Nephron progenitor cell (in vitro differentiated cells): ENCODE measurements at regions not wholly inside any gene's neighbourhood (a gene's known extent, or its start where the extent isn't known, plus 50 kb on each side); places are given as distances from the start of the nearest gene placed in this dataset.

Experiments used
- DNase-seq: peaks from one replicate; pipeline ENCODE4 v3.0.0; 2021
- H3K27ac Mint-ChIP-seq: 2 replicates; pipeline ENCODE4 v1.8.0; 2021; ENCODE audit warnings: mild to moderate bottlenecking, moderate library complexity, mixed read lengths
- H3K27me3 Mint-ChIP-seq: 2 replicates; pipeline ENCODE4 v1.8.0; 2021; ENCODE audit warnings: mild to moderate bottlenecking, low read depth, mixed read lengths; ENCODE audit not compliant: poor library complexity
- H3K36me3 Mint-ChIP-seq: 2 replicates; pipeline ENCODE4 v1.8.0; 2021; ENCODE audit warnings: low read depth, mixed read lengths
- H3K4me1 Mint-ChIP-seq: 2 replicates; pipeline ENCODE4 v1.8.0; 2021; ENCODE audit warnings: mixed read lengths
- H3K4me3 Mint-ChIP-seq: 2 replicates; pipeline ENCODE4 v1.8.0; 2021; ENCODE audit warnings: mild to moderate bottlenecking, moderate library complexity, mixed read lengths
- H3K9me3 Mint-ChIP-seq: 2 replicates; pipeline ENCODE4 v1.8.0; 2021; ENCODE audit warnings: mild to moderate bottlenecking, moderate library complexity, mixed read lengths
- CTCF ChIP-seq: fragments of 200-600 bp; sonication (generic); IDR thresholded peaks from 2 replicates; pipeline ENCODE4 v1.5.0; 2021; ENCODE audit warnings: antibody characterized with exemption

- Mint-ChIP-seq H3K27ac (no peak overlapping the region), H3K27me3 (peaks cover 33% of the 10 kb centered on the region), H3K4me3 (no peak overlapping the region), H3K36me3 (no peaks in the 10 kb centered on the region), H3K9me3 (no peaks in the 10 kb centered on the region), H3K4me1 (peaks cover 22% of the 10 kb centered on the region)
- no peak for DNase-seq
- no peak for TF ChIP-seq CTCF
Measured at GRCh38 chr13:110802260-110802659, 88.8 kb downstream of the ING1 start.

GRCh38 chr13:110806636-110807035 is 93.1 kb downstream of the ING1 start:
- no peak overlapping the region for H3K4me3 Mint-ChIP-seq
- H3K9me3 Mint-ChIP-seq: peaks cover under 1% of the 10 kb centered on the region
- H3K4me1 Mint-ChIP-seq: peaks cover 7% of the 10 kb centered on the region
- no peak overlapping the region for H3K27ac Mint-ChIP-seq
- TF ChIP-seq CTCF: no peak
- peaks cover 11% of the 10 kb centered on the region for H3K27me3 Mint-ChIP-seq
- DNase-seq: no peak
- no peaks in the 10 kb centered on the region for H3K36me3 Mint-ChIP-seq

GRCh38 chr13:110807546-110807945 is 94.0 kb downstream of the ING1 start:
- DNase-seq: no peak
- Mint-ChIP-seq H3K27me3 (peaks cover 11% of the 10 kb centered on the region), H3K9me3 (peaks cover 4% of the 10 kb centered on the region), H3K4me1 (peaks cover 9% of the 10 kb centered on the region), H3K27ac (no peak overlapping the region), H3K4me3 (no peak overlapping the region), H3K36me3 (no peaks in the 10 kb centered on the region)
- no peak for TF ChIP-seq CTCF

- Mint-ChIP-seq H3K27ac (no peak overlapping the region), H3K4me1 (peaks cover 9% of the 10 kb centered on the region), H3K27me3 (peaks cover 11% of the 10 kb centered on the region), H3K9me3 (peaks cover 4% of the 10 kb centered on the region), H3K36me3 (no peaks in the 10 kb centered on the region), H3K4me3 (no peak overlapping the region)
- no peak for TF ChIP-seq CTCF
- no peak for DNase-seq
Measured at GRCh38 chr13:110808138-110808537, 94.6 kb downstream of the ING1 start.

GRCh38 chr13:110809871-110810486 is 96.5 kb downstream of the ING1 start:
- Mint-ChIP-seq H3K27ac (no peak overlapping the region), H3K4me1 (peaks cover 9% of the 10 kb centered on the region), H3K27me3 (peaks cover 12% of the 10 kb centered on the region), H3K9me3 (peaks cover 8% of the 10 kb centered on the region), H3K4me3 (no peak overlapping the region), H3K36me3 (no peaks in the 10 kb centered on the region)
- no peak for DNase-seq
- no peak for TF ChIP-seq CTCF

GRCh38 chr13:110811008-110811720 is 97.7 kb downstream of the ING1 start:
- Mint-ChIP-seq H3K36me3 (no peaks in the 10 kb centered on the region), H3K9me3 (peaks cover 8% of the 10 kb centered on the region), H3K4me3 (no peak overlapping the region), H3K27ac (peak overlapping the region; percentile 55), H3K4me1 (peaks cover 9% of the 10 kb centered on the region), H3K27me3 (peaks cover 16% of the 10 kb centered on the region)
- DNase-seq: no peak
- no peak for TF ChIP-seq CTCF
